SK-N-SH (cell line): ENCODE measurements at regions not wholly inside any gene's neighbourhood (a gene's known extent, or its start where the extent isn't known, plus 50 kb on each side); places are given as distances from the start of the nearest gene placed in this dataset.

Experiments used
- CTCF ChIA-PET: fragments of 300-600, 350-600 bp; formaldehyde crosslinking; extraction: SDS; loops from one replicate; lab custom pipeline; 2021; lab: Yijun Ruan, JAX
- POLR2A ChIA-PET: fragments of 350-600 bp; sonication (Branson Sonifier 250); formaldehyde crosslinking; extraction: SDS; loops from one replicate; lab custom pipeline; 2020; ENCODE audit warnings: antibody characterized with exemption, inconsistent platforms; lab: Yijun Ruan, JAX
- DNase-seq: peaks from one replicate; pipeline ENCODE4 v3.0.0; 2012
- H2AFZ ChIP-seq: fragments of 200-600 bp; sonication (generic); 2 replicates; pipeline ENCODE4 v1.8.1; 2016; ENCODE audit warnings: antibody characterized with exemption, mild to moderate bottlenecking, low read depth
- H3F3A ChIP-seq: fragments of 200-600 bp; sonication (generic); replicated peaks from 2 replicates; pipeline ENCODE3; 2016; ENCODE audit warnings: antibody characterized with exemption, mild to moderate bottlenecking; ENCODE audit not compliant: insufficient read depth
- H3K27ac ChIP-seq, 2 experiments: fragments of 200-500 bp in 1 of 2; fragments of 200-600 bp in 1 of 2; sonication (Bioruptor generic) in 1 of 2; sonication (generic), shearing (Covaris generic) in 1 of 2; 2 replicates each; pipeline versions ENCODE4 v1.5.1 to v1.6.1; 2014 to 2016; ENCODE audit warnings: low read depth in 2 of 2, inconsistent platforms in 1 of 2, low read length in 1 of 2, mild to moderate bottlenecking in 1 of 2, mixed read lengths in 1 of 2
- H3K27me3 ChIP-seq: fragments of 200-600 bp; sonication (generic), shearing (Covaris generic); 2 replicates; pipeline ENCODE4 v1.6.1; 2016; ENCODE audit warnings: mixed run types; ENCODE audit not compliant: insufficient read depth
- H3K36me3 ChIP-seq, 2 experiments: fragments of 200-500 bp in 1 of 2; fragments of 200-600 bp in 1 of 2; sonication (Bioruptor generic) in 1 of 2; sonication (generic) in 1 of 2; replicated peaks in 1 of 2; 2 replicates each; pipeline versions ENCODE3 to v1.5.1; 2014 to 2016; ENCODE audit warnings: low read length in 1 of 2, mild to moderate bottlenecking in 1 of 2; ENCODE audit not compliant: insufficient read depth in 2 of 2, control insufficient read depth in 1 of 2
- H3K4me1 ChIP-seq, 2 experiments: fragments of 200-500 bp in 1 of 2; fragments of 200-600 bp in 1 of 2; sonication (Bioruptor generic) in 1 of 2; sonication (generic), shearing (Covaris generic) in 1 of 2; 2 replicates each; pipeline versions ENCODE4 v1.5.1 to v1.6.1; 2014 to 2016; ENCODE audit warnings: low read depth in 1 of 2, low read length in 1 of 2, mixed run types in 1 of 2; ENCODE audit not compliant: insufficient read depth in 2 of 2, control insufficient read depth in 1 of 2
- H3K4me2 ChIP-seq: fragments of 200-600 bp; sonication (generic), shearing (Covaris generic); 2 replicates; pipeline ENCODE4 v1.6.1; 2017; ENCODE audit warnings: mixed run types
- H3K4me3 ChIP-seq, 2 experiments: fragments of 200-500 bp in 1 of 2; fragments of 200-600 bp in 1 of 2; sonication (Bioruptor generic) in 1 of 2; sonication (generic), shearing (Covaris generic) in 1 of 2; 2 replicates each; pipeline versions ENCODE4 v1.5.1 to v1.8.1; 2014 to 2016; ENCODE audit warnings: low read depth in 2 of 2, inconsistent platforms in 1 of 2, low read length in 1 of 2, mild to moderate bottlenecking in 1 of 2, mixed read lengths in 1 of 2, moderate library complexity in 1 of 2
- H3K79me2 ChIP-seq: fragments of 200-600 bp; sonication (generic); 2 replicates; pipeline ENCODE4 v1.8.1; 2017; ENCODE audit warnings: mild to moderate bottlenecking; ENCODE audit not compliant: insufficient read depth
- H3K9ac ChIP-seq: fragments of 200-600 bp; sonication (generic); 2 replicates; pipeline ENCODE4 v1.6.1; 2017; ENCODE audit warnings: mixed run types
- H3K9me2 ChIP-seq: fragments of 200-600 bp; sonication (generic); 2 replicates; pipeline ENCODE4 v1.6.1; 2017; ENCODE audit warnings: mixed run types
- H3K9me3 ChIP-seq: fragments of 200-600 bp; sonication (generic); 2 replicates; pipeline ENCODE4 v1.6.1; 2017; ENCODE audit warnings: mixed run types, mild to moderate bottlenecking, moderate library complexity
- H4K20me1 ChIP-seq: fragments of 200-600 bp; sonication (generic); 2 replicates; pipeline ENCODE4 v1.6.1; 2017; ENCODE audit warnings: mild to moderate bottlenecking, mixed run types; ENCODE audit not compliant: insufficient read depth
- CHD2 ChIP-seq: fragments of 150-350 bp; IDR thresholded peaks from 2 replicates; pipeline ENCODE4 v1.6.1; 2018; ENCODE audit warnings: low read length; ENCODE audit not compliant: partially characterized antibody
- ELF1 ChIP-seq: IDR thresholded peaks from 2 replicates; pipeline ENCODE4 v1.4.0; 2012
- EP300 ChIP-seq, 2 experiments: IDR thresholded peaks; 2 replicates each; pipeline versions ENCODE4 v1.4.0 to v1.6.1; 2012; ENCODE audit warnings: borderline replicate concordance in 1 of 2, low read depth in 1 of 2, low read length in 1 of 2
- FOXJ3 ChIP-seq: sonication (generic); formaldehyde crosslinking; IDR thresholded peaks from 2 replicates; pipeline ENCODE4 v1.5.1; 2020; ENCODE audit warnings: mild to moderate bottlenecking, missing genetic modification reagents
- FOXM1 ChIP-seq: IDR thresholded peaks from 2 replicates; pipeline ENCODE4 v1.4.0; 2012; ENCODE audit warnings: low read depth, mild to moderate bottlenecking
- GATA2 ChIP-seq: sonication (generic); formaldehyde crosslinking; IDR thresholded peaks from 2 replicates; pipeline ENCODE4 v1.5.0; 2020; ENCODE audit warnings: mild to moderate bottlenecking, missing genetic modification reagents
- JUND ChIP-seq: IDR thresholded peaks from 2 replicates; pipeline ENCODE4 v1.4.0; 2012
- MEF2A ChIP-seq: IDR thresholded peaks from 2 replicates; pipeline ENCODE4 v1.4.0; 2012; ENCODE audit warnings: low read depth, borderline replicate concordance
- NFIC ChIP-seq: IDR thresholded peaks from 2 replicates; pipeline ENCODE4 v1.4.0; 2012; ENCODE audit warnings: borderline replicate concordance
- RFX5 ChIP-seq: IDR thresholded peaks from 2 replicates; pipeline ENCODE4 v1.6.1; 2012; ENCODE audit warnings: mild to moderate bottlenecking, improper control_type of control experiment, low read length
- RXRA ChIP-seq: IDR thresholded peaks from 2 replicates; pipeline ENCODE4 v1.4.0; 2012; ENCODE audit warnings: low read depth, mild to moderate bottlenecking, borderline replicate concordance
- SIN3A ChIP-seq: IDR thresholded peaks from 2 replicates; pipeline ENCODE4 v1.6.1; 2012; ENCODE audit warnings: low read depth, mild to moderate bottlenecking, low read length, moderate library complexity, borderline replicate concordance
- TCF12 ChIP-seq: IDR thresholded peaks from 2 replicates; pipeline ENCODE4 v1.4.0; 2012
- WGBS: methylation state at CpG from one replicate; pipeline ENCODE4 v1.1.6; 2017; ENCODE audit warnings: low lambda C conversion rate; 5-methylcytosine and 5-hydroxymethylcytosine counted together
- TF ChIP-seq, protein P1 (sequence below): IDR thresholded peaks from 2 replicates; pipeline ENCODE4 v1.4.0; 2012; ENCODE audit warnings: low read depth, borderline replicate concordance
- TF ChIP-seq, protein P2 (sequence below): IDR thresholded peaks from 2 replicates; pipeline ENCODE4 v1.4.0; 2012; ENCODE audit warnings: low read depth, borderline replicate concordance
- TF ChIP-seq, protein P3 (sequence below): fragments of 150-350 bp; IDR thresholded peaks from 2 replicates; pipeline ENCODE4 v1.6.1; 2017; ENCODE audit warnings: antibody characterized with exemption, low read length, low read depth, borderline replicate concordance
- TF ChIP-seq, protein P4 (sequence below): IDR thresholded peaks from 2 replicates; pipeline ENCODE4 v1.6.1; 2012; ENCODE audit warnings: mild to moderate bottlenecking, low read depth, low read length, moderate library complexity

DNA sequence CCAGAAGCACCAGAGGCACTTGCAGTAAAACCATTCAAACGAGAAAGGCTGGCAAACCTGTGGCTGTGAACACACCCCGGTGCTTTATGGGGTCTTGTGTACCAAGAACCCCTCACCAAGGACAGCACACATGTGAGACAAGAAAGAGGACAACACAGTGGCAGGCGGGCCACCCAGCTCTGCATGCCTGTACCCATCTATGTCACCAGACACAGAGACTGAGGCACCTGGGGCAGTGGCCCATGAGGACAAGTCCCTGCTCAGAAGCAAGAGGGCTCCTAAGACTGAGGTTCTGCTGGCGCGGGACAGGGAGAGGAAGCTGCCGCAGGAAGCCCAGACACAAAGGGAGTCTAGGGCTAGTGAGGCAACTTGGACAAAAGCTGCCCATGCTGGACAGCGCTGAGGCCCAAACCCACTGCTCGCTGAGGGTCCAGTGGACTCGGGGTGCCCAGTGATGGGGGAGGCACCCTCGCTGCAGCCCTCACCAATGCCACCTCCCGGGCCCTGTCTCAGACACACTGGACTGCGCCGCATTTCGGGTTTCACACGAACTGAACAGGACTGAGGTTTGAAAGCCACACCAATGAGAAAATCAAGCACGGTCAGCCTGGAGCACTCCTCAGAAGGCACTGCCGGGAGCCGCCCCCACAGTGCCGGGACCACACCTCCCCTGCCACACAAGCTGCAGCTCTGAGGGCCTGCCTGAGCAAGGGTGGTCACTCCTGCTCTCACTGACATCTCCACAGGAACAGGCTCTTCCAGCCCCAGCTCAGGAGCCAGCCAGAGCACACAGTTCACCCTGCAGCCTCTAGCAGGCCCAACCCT, 232.7 kb downstream of the TUBA3C start:
- POLR2A ChIA-PET = no interaction called here
- no peak overlapping the region for H3K4me3 ChIP-seq
- no peaks in the 10 kb centered on the region for H3K9me2 ChIP-seq
- no peaks in the 10 kb centered on the region for H3F3A ChIP-seq
- no peak overlapping the region for H3K9ac ChIP-seq
- H3K36me3 ChIP-seq = no peaks in the 10 kb centered on the region
- CTCF ChIA-PET = no interaction called here
- no peaks in the 10 kb centered on the region for H4K20me1 ChIP-seq
- no peaks in the 10 kb centered on the region for H3K79me2 ChIP-seq
- H3K27ac ChIP-seq = no peak overlapping the region
- no peaks in the 10 kb centered on the region for H3K9me3 ChIP-seq
- WGBS = 14% methylated on average over 10 of the region's 19 CpGs
- DNase-seq = no peak
- peaks cover 12% of the 10 kb centered on the region; the same call in 1 of the 2 replicates for H3K27me3 ChIP-seq
- H3K4me2 ChIP-seq = no peak overlapping the region
- H3K4me1 ChIP-seq = no peaks in the 10 kb centered on the region
- TF ChIP-seq RXRA = no peak
- TF ChIP-seq, protein P1, sequence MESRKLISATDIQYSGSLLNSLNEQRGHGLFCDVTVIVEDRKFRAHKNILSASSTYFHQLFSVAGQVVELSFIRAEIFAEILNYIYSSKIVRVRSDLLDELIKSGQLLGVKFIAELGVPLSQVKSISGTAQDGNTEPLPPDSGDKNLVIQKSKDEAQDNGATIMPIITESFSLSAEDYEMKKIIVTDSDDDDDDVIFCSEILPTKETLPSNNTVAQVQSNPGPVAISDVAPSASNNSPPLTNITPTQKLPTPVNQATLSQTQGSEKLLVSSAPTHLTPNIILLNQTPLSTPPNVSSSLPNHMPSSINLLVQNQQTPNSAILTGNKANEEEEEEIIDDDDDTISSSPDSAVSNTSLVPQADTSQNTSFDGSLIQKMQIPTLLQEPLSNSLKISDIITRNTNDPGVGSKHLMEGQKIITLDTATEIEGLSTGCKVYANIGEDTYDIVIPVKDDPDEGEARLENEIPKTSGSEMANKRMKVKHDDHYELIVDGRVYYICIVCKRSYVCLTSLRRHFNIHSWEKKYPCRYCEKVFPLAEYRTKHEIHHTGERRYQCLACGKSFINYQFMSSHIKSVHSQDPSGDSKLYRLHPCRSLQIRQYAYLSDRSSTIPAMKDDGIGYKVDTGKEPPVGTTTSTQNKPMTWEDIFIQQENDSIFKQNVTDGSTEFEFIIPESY = no peak
- no peak for TF ChIP-seq SIN3A
- no peak for TF ChIP-seq GATA2
- TF ChIP-seq EP300 (IDR thresholded peaks at IDR 0.05; ENCODE audit: borderline replicate concordance in 1 of 2, low read depth in 1 of 2, low read length in 1 of 2) = no peak
- TF ChIP-seq, protein P2, sequence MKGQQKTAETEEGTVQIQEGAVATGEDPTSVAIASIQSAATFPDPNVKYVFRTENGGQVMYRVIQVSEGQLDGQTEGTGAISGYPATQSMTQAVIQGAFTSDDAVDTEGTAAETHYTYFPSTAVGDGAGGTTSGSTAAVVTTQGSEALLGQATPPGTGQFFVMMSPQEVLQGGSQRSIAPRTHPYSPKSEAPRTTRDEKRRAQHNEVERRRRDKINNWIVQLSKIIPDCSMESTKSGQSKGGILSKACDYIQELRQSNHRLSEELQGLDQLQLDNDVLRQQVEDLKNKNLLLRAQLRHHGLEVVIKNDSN = no peak
- no peak for TF ChIP-seq FOXJ3 (CRISPR knock-in tag)
- TF ChIP-seq, protein P3, sequence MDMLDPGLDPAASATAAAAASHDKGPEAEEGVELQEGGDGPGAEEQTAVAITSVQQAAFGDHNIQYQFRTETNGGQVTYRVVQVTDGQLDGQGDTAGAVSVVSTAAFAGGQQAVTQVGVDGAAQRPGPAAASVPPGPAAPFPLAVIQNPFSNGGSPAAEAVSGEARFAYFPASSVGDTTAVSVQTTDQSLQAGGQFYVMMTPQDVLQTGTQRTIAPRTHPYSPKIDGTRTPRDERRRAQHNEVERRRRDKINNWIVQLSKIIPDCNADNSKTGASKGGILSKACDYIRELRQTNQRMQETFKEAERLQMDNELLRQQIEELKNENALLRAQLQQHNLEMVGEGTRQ = no peak
- no peak for TF ChIP-seq FOXM1
- no peak for TF ChIP-seq RFX5
- no peak for TF ChIP-seq MEF2A
- no peak for TF ChIP-seq TCF12
- no peak for TF ChIP-seq ELF1
- TF ChIP-seq JUND = no peak
- no peak for TF ChIP-seq CHD2
- no peak for TF ChIP-seq NFIC
- TF ChIP-seq, protein P4, sequence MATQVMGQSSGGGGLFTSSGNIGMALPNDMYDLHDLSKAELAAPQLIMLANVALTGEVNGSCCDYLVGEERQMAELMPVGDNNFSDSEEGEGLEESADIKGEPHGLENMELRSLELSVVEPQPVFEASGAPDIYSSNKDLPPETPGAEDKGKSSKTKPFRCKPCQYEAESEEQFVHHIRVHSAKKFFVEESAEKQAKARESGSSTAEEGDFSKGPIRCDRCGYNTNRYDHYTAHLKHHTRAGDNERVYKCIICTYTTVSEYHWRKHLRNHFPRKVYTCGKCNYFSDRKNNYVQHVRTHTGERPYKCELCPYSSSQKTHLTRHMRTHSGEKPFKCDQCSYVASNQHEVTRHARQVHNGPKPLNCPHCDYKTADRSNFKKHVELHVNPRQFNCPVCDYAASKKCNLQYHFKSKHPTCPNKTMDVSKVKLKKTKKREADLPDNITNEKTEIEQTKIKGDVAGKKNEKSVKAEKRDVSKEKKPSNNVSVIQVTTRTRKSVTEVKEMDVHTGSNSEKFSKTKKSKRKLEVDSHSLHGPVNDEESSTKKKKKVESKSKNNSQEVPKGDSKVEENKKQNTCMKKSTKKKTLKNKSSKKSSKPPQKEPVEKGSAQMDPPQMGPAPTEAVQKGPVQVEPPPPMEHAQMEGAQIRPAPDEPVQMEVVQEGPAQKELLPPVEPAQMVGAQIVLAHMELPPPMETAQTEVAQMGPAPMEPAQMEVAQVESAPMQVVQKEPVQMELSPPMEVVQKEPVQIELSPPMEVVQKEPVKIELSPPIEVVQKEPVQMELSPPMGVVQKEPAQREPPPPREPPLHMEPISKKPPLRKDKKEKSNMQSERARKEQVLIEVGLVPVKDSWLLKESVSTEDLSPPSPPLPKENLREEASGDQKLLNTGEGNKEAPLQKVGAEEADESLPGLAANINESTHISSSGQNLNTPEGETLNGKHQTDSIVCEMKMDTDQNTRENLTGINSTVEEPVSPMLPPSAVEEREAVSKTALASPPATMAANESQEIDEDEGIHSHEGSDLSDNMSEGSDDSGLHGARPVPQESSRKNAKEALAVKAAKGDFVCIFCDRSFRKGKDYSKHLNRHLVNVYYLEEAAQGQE = no peak
- H2AFZ ChIP-seq = no peak overlapping the region
